ENCODE measurements at regions not wholly inside any gene's neighbourhood (a gene's known extent, or its start where the extent isn't known, plus 50 kb on each side); places are given as distances from the start of the nearest gene placed in this dataset.
"Not testable (repeated sequence)": the region's sequence is repeated elsewhere in the genome, so short reads cannot be mapped to it uniquely, and the experiment has no call there.

DNA sequence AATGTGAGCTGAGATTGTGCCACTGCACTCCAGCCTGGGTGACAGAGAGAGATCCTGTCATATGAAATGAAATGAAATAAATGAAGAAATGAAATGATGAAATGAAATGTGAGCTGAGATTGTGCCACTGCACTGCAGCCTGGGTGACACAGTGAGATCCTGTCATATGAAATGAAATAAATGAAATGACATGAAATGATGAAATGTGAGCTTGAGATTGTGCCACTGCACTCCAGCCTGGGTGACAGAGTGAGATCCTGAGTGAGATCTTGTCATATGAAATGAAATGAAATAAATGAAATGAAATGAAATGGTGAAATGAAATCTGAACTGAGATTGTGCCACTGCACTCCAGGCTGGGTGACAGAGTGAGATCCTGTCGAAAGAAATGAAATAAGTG, 58.2 kb upstream of the FAN1 start:
- DNase-seq = not testable (repeated sequence)

Data from islet precursor cell (in vitro differentiated cells).